ENCODE measurements at regions not wholly inside any gene's neighbourhood (a gene's known extent, or its start where the extent isn't known, plus 50 kb on each side); places are given as distances from the start of the nearest gene placed in this dataset.

- Histone ChIP-seq H3K9ac (ENCODE audit: low read depth, low read length) (no peak overlapping the region), H4K20me1 (ENCODE audit: insufficient read depth, low read length) (no peaks in the 10 kb centered on the region), H3K4me3 (ENCODE audit: low read depth in 1 of 2, low read length in 2 of 2) (no peak overlapping the region; a peak in 1 of 4 replicates), H2AFZ (ENCODE audit: low read depth, low read length) (no peak overlapping the region), H3K4me1 (ENCODE audit: insufficient read depth, low read length) (no peaks in the 10 kb centered on the region), H3K4me2 (ENCODE audit: insufficient read depth, low read length) (no peak overlapping the region), H3K79me2 (ENCODE audit: insufficient read depth, low read length) (no peaks in the 10 kb centered on the region), H3K36me3 (ENCODE audit: insufficient read depth, low read length) (no peaks in the 10 kb centered on the region), H3K27me3 (ENCODE audit: insufficient read depth, low read length, poor library complexity) (no peaks in the 10 kb centered on the region), H3K9me3 (ENCODE audit: insufficient read depth, low read length, severe bottlenecking) (no peaks in the 10 kb centered on the region), H3K27ac (ENCODE audit: low read length) (no peak overlapping the region)
- no peak for ATAC-seq (ENCODE audit: insufficient read depth, low read depth)
- TF ChIP-seq CTCF (IDR thresholded peaks at IDR 0.05; ENCODE audit: borderline replicate concordance, extremely low read depth, low read length, poor library complexity, severe bottlenecking): no peak
- no peak for TF ChIP-seq EZH2 (IDR thresholded peaks at IDR 0.05; ENCODE audit: borderline replicate concordance, low read depth, low read length, severe bottlenecking)
- DNase-seq: no peak
Measured at GRCh38 chr7:16234493-16235146, 186.7 kb downstream of the CRPPA start.

- ATAC-seq (ENCODE audit: insufficient read depth, low read depth) (no peak), DNase-seq (no peak)
- Histone ChIP-seq H3K4me3 (ENCODE audit: low read depth in 1 of 2, low read length in 2 of 2) (no peak overlapping the region), H3K27me3 (ENCODE audit: insufficient read depth, low read length, poor library complexity) (no peaks in the 10 kb centered on the region), H4K20me1 (ENCODE audit: insufficient read depth, low read length) (no peaks in the 10 kb centered on the region), H3K36me3 (ENCODE audit: insufficient read depth, low read length) (no peaks in the 10 kb centered on the region), H3K4me1 (ENCODE audit: insufficient read depth, low read length) (no peaks in the 10 kb centered on the region), H3K4me2 (ENCODE audit: insufficient read depth, low read length) (no peak overlapping the region), H3K27ac (ENCODE audit: low read length) (no peak overlapping the region), H2AFZ (ENCODE audit: low read depth, low read length) (no peak overlapping the region), H3K9me3 (ENCODE audit: insufficient read depth, low read length, severe bottlenecking) (no peaks in the 10 kb centered on the region), H3K9ac (ENCODE audit: low read depth, low read length) (no peak overlapping the region), H3K79me2 (ENCODE audit: insufficient read depth, low read length) (no peaks in the 10 kb centered on the region)
- TF ChIP-seq CTCF (IDR thresholded peaks at IDR 0.05; ENCODE audit: borderline replicate concordance, extremely low read depth, low read length, poor library complexity, severe bottlenecking): no peak
- TF ChIP-seq EZH2 (IDR thresholded peaks at IDR 0.05; ENCODE audit: borderline replicate concordance, low read depth, low read length, severe bottlenecking): no peak
Measured at GRCh38 chr7:16233517-16233916, 187.8 kb downstream of the CRPPA start.

- H3K27ac ChIP-seq (ENCODE audit: low read length): no peak overlapping the region
- H2AFZ ChIP-seq (ENCODE audit: low read depth, low read length): no peak overlapping the region
- no peaks in the 10 kb centered on the region for H3K79me2 ChIP-seq (ENCODE audit: insufficient read depth, low read length)
- no peaks in the 10 kb centered on the region for H3K36me3 ChIP-seq (ENCODE audit: insufficient read depth, low read length)
- no peak overlapping the region for H3K9ac ChIP-seq (ENCODE audit: low read depth, low read length)
- no peak for ATAC-seq (ENCODE audit: insufficient read depth, low read depth)
- H3K4me1 ChIP-seq (ENCODE audit: insufficient read depth, low read length): no peaks in the 10 kb centered on the region
- no peaks in the 10 kb centered on the region for H4K20me1 ChIP-seq (ENCODE audit: insufficient read depth, low read length)
- H3K4me2 ChIP-seq (ENCODE audit: insufficient read depth, low read length): no peak overlapping the region
- no peak overlapping the region for H3K4me3 ChIP-seq (ENCODE audit: low read depth in 1 of 2, low read length in 2 of 2)
- H3K9me3 ChIP-seq (ENCODE audit: insufficient read depth, low read length, severe bottlenecking): no peaks in the 10 kb centered on the region
- no peak for TF ChIP-seq CTCF (IDR thresholded peaks at IDR 0.05; ENCODE audit: borderline replicate concordance, extremely low read depth, low read length, poor library complexity, severe bottlenecking)
- no peak for TF ChIP-seq EZH2 (IDR thresholded peaks at IDR 0.05; ENCODE audit: borderline replicate concordance, low read depth, low read length, severe bottlenecking)
- H3K27me3 ChIP-seq (ENCODE audit: insufficient read depth, low read length, poor library complexity): no peaks in the 10 kb centered on the region
- DNase-seq: no peak
Measured at GRCh38 chr7:16232273-16232672, 189.1 kb downstream of the CRPPA start.
